Inflammatory macrophage treated with lipopolysaccharide for 1 hour (primary cell): ENCODE measurements at regions not wholly inside any gene's neighbourhood (a gene's known extent, or its start where the extent isn't known, plus 50 kb on each side); places are given as distances from the start of the nearest gene placed in this dataset.

Source experiments
- DNase-seq, 2 donors: peaks; one replicate each; pipeline ENCODE4 v3.0.0-alpha.2; 2020 to 2022

GRCh38 chr3:43953814-43954692 lies 263.3 kb downstream of the ABHD5 start:
- DNase-seq: peak; percentile 54 to 81

DNA sequence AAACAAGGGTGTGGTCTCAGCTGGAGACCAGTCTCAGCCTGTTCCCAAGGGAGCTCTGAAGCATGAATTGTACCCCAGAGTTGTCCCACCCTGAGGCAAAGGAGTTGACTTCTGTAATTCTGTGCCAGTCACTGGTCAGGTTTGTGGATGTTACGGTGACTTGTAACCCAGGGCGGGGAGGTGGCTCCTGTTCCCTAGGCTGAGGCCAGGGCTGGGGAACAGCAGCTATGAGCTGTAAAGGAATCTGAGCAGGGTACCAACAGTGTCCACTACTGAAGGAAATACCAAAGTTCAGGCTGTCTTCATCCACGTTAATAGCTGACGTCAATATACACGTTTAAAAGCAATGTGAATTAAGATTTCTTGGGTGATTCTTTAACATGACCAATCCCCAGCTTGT lies 266.2 kb downstream of the ABHD5 start:
- no peak for DNase-seq

DNA sequence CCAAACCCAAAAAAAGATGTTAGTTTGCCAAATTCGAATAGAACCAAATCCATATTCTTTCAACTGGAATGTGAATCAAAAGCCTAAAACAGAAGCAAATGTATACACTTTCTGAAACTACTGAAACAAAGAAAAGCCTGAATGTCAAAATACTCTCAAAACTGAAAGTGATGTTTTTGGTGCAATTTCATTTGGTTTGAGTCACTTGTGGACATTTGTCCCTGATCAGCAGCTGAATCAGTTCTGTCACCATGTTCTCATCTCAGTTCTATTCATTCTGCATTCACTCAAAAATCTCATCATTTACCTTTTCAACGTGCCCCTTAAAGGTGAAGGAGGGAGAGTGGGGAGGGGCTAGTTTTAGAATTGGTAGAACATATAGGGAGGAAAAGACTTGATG lies 266.8 kb downstream of the ABHD5 start:
- peak; percentile 8 to 39 for DNase-seq

- no peak for DNase-seq
Measured at GRCh38 chr3:43958005-43958770, 267.4 kb downstream of the ABHD5 start.

GRCh38 chr3:43958973-43959372 lies 268.2 kb downstream of the ABHD5 start:
- no peak for DNase-seq

- no peak for DNase-seq
Measured at GRCh38 chr3:43959498-43960447, 269.0 kb downstream of the ABHD5 start.

- DNase-seq: no peak
Measured at GRCh38 chr3:43960448-43960840, 269.7 kb downstream of the ABHD5 start.

DNA sequence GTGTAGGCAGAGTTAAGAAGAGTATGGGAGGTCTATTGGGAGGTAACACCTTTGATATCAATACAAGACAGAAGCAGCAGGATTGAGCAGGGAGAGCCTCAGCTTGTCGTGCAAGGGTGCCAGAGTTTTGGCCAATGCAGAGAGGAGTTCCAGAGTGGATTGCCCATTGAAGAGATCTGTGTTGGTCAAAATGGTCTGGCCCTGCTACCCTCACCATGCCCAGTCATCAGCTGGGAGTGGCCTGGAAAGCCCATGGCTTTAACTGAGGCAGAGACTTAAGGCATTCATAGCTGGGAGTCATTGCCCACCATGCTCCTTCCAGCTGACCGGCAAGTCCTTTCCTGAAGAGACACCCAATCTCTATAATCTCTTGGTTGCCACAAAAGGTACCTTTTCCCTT lies 271.3 kb downstream of the ABHD5 start:
- DNase-seq: no peak

DNA sequence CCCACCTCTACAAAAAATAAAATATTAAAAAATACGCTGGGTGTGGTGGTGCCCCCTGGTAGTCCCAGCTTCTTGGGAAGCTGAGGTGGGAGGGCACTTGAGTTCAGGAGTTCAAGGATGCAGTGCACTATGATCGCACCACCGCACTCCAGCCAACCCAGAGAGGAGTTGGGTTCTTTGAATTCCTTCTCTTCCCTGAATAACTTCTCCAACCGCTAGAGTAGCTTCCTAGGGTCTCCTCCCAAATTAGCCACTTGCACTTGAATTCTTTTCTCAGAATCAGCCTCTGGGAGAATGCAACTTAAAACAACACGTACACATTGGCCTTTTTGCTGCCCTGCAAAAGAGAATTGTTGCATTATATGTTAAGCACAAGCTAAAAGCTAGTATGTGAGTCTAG lies 272.5 kb downstream of the ABHD5 start:
- no peak for DNase-seq

GRCh38 chr3:43964640-43965039 lies 273.9 kb downstream of the ABHD5 start:
- no peak for DNase-seq

- no peak for DNase-seq
Measured at GRCh38 chr3:43965656-43966055, 274.9 kb downstream of the ABHD5 start.

DNA sequence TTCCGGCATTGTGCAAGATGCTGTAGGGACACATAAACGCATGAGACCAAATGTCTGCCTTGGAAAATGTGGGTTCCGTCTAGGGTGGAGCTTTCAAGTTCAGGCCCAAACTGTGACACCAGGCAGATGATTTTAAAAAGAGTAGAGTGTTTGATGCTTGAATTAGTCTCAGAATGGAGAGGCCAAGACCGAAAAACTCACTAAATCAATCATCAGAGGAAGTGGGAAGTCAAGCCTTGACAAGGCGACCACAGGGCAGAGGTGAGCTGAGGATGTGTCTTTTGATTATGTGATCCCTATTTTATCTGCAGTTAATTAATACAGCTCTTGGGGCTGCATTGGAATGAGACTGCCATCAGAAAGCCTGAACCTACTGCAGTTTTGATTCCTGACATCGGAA lies 275.4 kb downstream of the ABHD5 start:
- DNase-seq: no peak

- no peak for DNase-seq
Measured at GRCh38 chr3:43966530-43966929, 275.2 kb upstream of the TOPAZ1 start.

GRCh38 chr3:43968465-43968864 lies 273.2 kb upstream of the TOPAZ1 start:
- DNase-seq: no peak

DNA sequence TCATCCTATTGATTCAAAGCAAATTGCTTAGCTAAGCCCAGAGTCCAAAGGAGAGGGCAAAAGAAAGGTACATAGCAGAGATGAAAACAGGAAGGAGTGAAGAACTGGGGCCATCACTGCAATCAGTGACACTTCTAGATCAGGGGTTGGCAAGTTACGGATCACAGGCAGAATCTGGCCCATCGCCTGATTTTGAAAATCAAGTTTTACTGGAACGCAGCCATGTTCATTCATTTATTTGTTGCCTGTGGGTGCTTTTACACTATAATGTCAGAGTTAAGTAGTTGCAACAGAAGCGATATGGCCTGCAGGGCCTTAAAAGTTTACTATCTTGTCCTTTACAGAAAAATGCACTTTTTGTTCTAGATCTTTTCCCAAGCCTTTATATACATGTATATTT lies 271.7 kb upstream of the TOPAZ1 start:
- no peak for DNase-seq

DNA sequence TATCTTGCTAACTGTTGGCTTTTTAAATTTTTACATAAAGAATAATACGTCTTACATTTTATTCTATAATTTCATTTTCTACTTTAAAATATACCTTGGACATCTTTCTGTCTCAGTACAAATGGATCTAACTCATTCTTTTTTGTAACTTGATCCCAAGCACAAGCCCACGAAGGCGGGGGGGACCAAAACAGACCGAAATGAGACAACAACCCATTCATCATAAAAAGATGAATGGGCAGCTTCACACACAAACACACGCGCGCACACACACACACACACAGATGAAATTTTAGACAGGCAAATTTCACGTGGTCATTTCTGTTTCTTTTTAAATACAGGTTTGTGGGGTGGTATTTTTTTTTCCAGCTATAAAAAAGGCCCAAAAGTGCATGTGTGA lies 271.3 kb upstream of the TOPAZ1 start:
- no peak for DNase-seq

GRCh38 chr3:43970920-43971319 lies 270.8 kb upstream of the TOPAZ1 start:
- no peak for DNase-seq

DNA sequence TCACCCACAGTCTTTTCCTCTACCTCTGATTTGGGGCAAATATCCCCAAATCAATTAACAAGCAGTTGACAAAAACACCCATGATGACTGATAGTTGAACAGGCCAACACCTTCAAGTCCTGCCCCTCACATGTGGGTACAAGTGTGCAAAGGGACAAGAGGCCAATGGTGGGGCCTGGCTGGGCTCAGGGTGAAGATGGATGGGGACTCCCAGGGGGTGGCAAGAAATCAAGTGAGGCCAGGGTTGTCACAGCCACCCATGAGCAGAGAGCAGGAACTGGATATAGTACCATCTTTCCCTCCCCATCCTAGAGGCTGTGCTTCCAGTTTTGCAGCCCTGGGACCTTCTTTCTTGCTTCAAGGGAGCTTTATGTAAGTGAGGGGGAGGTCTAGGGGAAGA lies 270.2 kb upstream of the TOPAZ1 start:
- DNase-seq: no peak

GRCh38 chr3:43978708-43979107 lies 263.0 kb upstream of the TOPAZ1 start:
- no peak for DNase-seq

- DNase-seq: no peak
Measured at GRCh38 chr3:43979645-43980044, 262.0 kb upstream of the TOPAZ1 start.

GRCh38 chr3:43994657-43995546 lies 246.8 kb upstream of the TOPAZ1 start:
- DNase-seq: peak; percentile 31 to 36
